ENCODE measurements at regions not wholly inside any gene's neighbourhood (a gene's known extent, or its start where the extent isn't known, plus 50 kb on each side); places are given as distances from the start of the nearest gene placed in this dataset.

- TF ChIP-seq CTCF (IDR thresholded peaks at IDR 0.05): no peak
- no peak for TF ChIP-seq NFYB (CRISPR knock-in tag; conservative IDR thresholded peaks at IDR 0.05; ENCODE audit: low read depth)
- no peak for TF ChIP-seq NR3C1 (CRISPR knock-in tag; conservative IDR thresholded peaks at IDR 0.05; ENCODE audit: low read depth)
- TF ChIP-seq IRF2 (CRISPR knock-in tag; IDR thresholded peaks at IDR 0.05; ENCODE audit: borderline replicate concordance, low read depth): no peak
- TF ChIP-seq ZNF423 (CRISPR knock-in tag; IDR thresholded peaks at IDR 0.05): no peak
- TF ChIP-seq CREB1 (CRISPR knock-in tag; IDR thresholded peaks at IDR 0.05): no peak
- no peak for TF ChIP-seq ZNF317 (CRISPR knock-in tag; IDR thresholded peaks at IDR 0.05; ENCODE audit: borderline replicate concordance, low read depth)
- no peak for TF ChIP-seq TEAD4 (CRISPR knock-in tag; IDR thresholded peaks at IDR 0.05)
- no peak for TF ChIP-seq ZNF425 (CRISPR knock-in tag; conservative IDR thresholded peaks at IDR 0.05)
- TF ChIP-seq GRHL2 (CRISPR knock-in tag; IDR thresholded peaks at IDR 0.05; ENCODE audit: insufficient replicate concordance, severe bottlenecking): no peak
- TF ChIP-seq NFE2L1 (CRISPR knock-in tag; IDR thresholded peaks at IDR 0.05): no peak
- TF ChIP-seq ZBTB21 (CRISPR knock-in tag; IDR thresholded peaks at IDR 0.05; ENCODE audit: borderline replicate concordance): no peak
Measured at GRCh38 chr18:44536046-44536445, 144.6 kb upstream of the SETBP1 start.
